GM10266 (cell line): ENCODE measurements at regions not wholly inside any gene's neighbourhood (a gene's known extent, or its start where the extent isn't known, plus 50 kb on each side); places are given as distances from the start of the nearest gene placed in this dataset.
A peak's percentile ranks its signal among the peaks of the same experiment; 100 is the strongest.

Source experiments
- DNase-seq: peaks from one replicate; pipeline ENCODE4 v3.0.0; 2012; ENCODE audit errors: extremely low spot score
- TF ChIP-seq, protein P1 (sequence below): IDR thresholded peaks from 2 replicates; pipeline ENCODE4 v1.5.1; 2012; ENCODE audit warnings: mild to moderate bottlenecking, low read depth; ENCODE audit not compliant: control insufficient read depth, insufficient read depth; ENCODE audit errors: missing control alignments

DNA sequence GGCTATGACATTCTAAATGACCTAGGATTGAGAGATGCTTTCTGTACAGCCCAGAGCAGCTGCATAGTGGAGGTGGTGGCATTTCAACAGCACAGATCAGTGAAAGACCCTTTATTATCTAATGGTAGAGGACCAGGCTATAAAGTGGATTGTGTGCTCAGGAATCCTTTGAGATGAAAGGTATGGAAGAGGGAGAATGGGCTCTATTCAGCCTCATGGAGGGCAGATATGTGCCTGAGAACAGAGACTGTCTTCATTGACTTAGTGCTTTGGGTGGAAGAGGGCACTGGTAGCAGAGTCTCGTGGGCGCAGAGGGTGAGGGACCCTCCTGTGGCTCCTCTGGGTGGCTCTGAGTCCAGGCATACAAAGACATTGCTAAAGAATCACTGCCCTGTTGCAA lies 130.0 kb upstream of the SLC24A5 start:
- TF ChIP-seq, protein P1, sequence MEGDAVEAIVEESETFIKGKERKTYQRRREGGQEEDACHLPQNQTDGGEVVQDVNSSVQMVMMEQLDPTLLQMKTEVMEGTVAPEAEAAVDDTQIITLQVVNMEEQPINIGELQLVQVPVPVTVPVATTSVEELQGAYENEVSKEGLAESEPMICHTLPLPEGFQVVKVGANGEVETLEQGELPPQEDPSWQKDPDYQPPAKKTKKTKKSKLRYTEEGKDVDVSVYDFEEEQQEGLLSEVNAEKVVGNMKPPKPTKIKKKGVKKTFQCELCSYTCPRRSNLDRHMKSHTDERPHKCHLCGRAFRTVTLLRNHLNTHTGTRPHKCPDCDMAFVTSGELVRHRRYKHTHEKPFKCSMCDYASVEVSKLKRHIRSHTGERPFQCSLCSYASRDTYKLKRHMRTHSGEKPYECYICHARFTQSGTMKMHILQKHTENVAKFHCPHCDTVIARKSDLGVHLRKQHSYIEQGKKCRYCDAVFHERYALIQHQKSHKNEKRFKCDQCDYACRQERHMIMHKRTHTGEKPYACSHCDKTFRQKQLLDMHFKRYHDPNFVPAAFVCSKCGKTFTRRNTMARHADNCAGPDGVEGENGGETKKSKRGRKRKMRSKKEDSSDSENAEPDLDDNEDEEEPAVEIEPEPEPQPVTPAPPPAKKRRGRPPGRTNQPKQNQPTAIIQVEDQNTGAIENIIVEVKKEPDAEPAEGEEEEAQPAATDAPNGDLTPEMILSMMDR, result no peak
- no peak for DNase-seq

DNA sequence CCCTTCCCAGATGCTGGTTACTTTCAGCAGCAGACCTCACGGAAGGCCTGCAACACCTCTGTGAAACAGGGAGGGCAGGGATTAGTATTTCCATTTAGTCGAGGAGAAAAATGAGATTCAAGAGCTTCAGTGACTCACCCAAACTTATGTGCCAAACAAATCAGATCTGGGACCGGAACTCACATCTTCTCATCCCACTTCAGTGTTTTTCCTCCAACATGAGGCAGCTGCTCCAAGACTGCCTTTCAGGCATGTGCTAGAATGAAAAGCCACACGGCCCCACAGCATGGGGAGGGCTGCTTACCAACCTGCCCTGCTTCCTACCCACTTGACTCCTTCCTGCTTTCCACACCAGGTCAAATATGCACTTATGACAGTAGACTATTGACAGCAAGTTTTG lies 129.4 kb upstream of the SLC24A5 start:
- TF ChIP-seq, protein P1, result no peak
- DNase-seq, result no peak

DNA sequence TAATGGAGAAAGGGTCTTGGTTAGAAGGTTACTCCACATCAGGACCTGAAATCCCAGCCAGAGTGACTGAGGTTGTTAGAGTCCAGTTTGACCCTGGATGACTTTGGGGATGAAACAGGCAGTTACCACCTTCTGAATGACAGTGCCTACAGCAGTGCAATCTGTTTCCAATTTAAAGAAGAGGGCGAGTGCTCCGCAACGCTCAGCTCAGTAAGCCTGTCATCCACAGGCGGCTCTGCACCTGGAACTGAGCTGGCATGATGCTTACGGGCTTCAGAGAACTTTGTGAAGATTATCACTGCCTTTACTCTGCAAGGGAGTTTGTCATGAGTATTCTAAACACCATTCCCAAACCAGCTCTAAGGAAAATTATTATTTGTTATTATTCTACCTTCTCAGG lies 127.7 kb upstream of the SLC24A5 start:
- no peak for DNase-seq
- TF ChIP-seq, protein P1, result no peak

DNA sequence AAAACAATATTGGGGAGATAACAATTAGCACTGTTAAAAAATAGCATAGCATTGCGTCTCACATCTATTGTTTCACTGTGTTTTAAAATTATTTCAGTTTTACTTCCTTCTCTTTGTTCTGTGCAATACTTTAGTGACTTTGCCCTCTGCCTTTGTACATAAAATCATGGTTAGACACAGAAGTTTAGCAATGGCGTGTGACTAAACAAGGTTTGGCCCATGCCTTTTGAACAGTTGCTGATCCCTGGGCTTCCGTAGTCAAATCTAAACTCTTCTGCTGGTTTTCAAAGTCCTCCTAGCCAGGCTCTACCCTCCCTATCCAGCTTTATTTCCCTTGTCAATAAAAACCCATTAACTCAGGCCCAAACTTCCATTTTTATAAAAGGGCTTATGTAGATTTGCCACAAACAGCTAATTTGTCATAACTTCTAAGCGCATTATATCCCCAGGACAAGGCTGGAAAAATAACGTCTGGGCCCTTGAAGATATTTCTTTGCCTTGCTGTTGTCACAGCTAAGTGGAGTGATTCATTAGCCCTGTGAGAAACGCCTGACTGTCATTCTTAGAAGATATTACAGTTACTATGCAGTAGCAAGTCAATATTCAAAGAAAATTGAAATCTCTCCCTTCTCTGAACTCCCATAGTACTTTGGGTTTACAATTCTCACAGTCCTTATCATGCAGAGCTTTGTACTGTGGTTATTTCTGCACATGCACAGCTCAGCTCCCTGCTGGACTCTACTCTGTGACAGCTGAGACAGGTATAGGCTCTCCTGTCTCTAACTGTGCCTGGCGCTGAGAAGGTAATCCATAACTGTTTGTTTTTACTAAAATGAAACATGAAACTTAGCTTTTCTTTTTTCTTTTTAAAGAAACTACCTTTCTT lies 123.4 kb upstream of the SLC24A5 start:
- TF ChIP-seq, protein P1, result no peak
- DNase-seq, result no peak

DNA sequence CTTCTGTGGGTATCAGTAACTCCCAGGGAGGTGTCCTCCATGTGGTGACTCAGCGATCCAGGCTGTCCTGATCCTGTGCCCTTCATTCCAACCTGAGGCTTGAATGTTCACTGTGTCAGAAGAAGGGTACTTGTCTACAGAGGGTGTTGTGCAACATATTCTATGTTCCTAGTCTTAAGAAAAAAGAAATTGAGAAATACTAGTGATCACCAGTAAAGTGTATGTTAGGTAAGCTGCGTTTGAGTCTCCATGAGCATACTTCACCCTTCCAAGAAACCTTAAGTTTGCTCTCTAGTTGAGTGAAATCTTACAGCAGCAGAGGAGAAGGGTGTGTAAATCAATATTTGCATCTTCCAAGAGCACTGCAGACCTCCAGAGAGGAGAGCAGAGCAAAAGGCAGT lies 122.2 kb upstream of the SLC24A5 start:
- no peak for DNase-seq
- TF ChIP-seq, protein P1, result no peak

DNA sequence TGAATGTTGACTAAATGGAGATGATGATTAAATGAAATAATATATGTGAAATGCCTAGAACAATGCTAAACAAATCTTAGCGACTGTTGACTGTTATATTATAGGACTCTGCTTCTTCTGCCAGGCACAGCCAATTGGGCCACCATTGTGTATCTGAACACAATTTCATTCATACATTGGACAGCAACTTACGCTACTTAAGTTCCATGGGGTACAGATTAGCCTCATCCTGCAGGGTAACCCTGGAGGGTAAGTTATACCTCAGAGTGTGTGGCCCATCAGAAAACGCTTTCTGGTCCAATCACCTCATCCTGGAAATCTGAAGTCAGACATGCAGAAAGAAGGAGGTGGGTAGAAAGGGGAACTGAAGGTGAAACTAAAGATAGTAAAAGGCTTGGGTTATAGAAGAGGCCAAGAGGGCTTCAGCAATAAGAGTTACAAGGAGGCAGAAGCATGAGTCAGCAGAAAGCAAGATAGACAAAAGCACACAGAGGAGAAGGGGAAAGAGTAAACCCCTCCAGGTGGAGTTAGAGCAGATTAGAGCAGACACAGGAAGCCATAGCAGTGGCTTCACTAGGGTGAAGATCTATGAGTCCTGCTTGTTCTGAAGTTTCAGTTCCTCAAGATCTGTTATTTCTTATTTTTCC lies 119.3 kb upstream of the SLC24A5 start:
- TF ChIP-seq, protein P1, result no peak
- peak; percentile 28 for DNase-seq

DNA sequence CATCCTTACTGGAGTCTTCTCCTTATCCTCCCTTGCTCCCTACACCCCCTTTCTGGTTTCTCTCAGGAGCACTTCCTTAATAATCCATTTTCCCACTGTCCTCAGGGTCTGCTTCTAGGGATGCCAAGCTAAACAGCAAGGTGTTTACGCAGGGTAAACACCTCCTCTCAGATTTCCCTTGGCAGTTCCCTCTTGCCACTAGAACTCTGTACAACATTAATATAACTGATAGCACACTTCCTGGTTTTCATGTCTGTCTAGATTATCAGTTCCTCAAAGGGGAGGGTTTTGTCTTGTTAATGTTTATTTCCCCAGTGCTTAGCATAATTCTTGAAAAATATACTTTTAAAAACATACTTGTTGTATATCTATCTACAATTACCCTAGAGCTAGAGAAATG lies 118.0 kb upstream of the SLC24A5 start:
- DNase-seq, result no peak
- TF ChIP-seq, protein P1, result no peak
